Thyroid gland (tissue), 4 donors: ENCODE measurements at regions not wholly inside any gene's neighbourhood (a gene's known extent, or its start where the extent isn't known, plus 50 kb on each side); places are given as distances from the start of the nearest gene placed in this dataset.

Source experiments
- CTCF ChIP-seq, 6 experiments: fragments of 200-600 bp in 3 of 6; fragments of 450-650 bp in 3 of 6; sonication (generic) in 3 of 6; IDR thresholded peaks; one replicate each; pipeline ENCODE4 v1.5.1; 2016 to 2019; ENCODE audit warnings: antibody characterized with exemption in 6 of 6, mild to moderate bottlenecking in 2 of 6, inconsistent platforms in 1 of 6, moderate library complexity in 1 of 6
- POLR2A ChIP-seq, 2 donors: fragments of 450-650 bp; IDR thresholded peaks; one replicate each; pipeline ENCODE4 v1.6.1; 2017; ENCODE audit warnings: antibody characterized with exemption in 2 of 2, mild to moderate bottlenecking in 2 of 2, moderate library complexity in 1 of 2

- no peak for TF ChIP-seq CTCF (IDR thresholded peaks at IDR 0.05)
- TF ChIP-seq POLR2A (IDR thresholded peaks at IDR 0.05) = no peak
Measured at GRCh38 chr18:68215931-68216330, 499.0 kb downstream of the TMX3 start.
